Panc1 (cell line): ENCODE measurements at regions not wholly inside any gene's neighbourhood (a gene's known extent, or its start where the extent isn't known, plus 50 kb on each side); places are given as distances from the start of the nearest gene placed in this dataset.

ENCODE experiments used
- ATAC-seq: fragments of 200-7000 bp; cut with Tn5 transposase; 2 replicates; pipeline ENCODE4 v1.9.1; 2020; ENCODE audit warnings: mild to moderate bottlenecking, moderate library complexity
- BruUV-seq: library from RNA; stranded (reverse); fragments of 400-500 nt; replicated peaks from 2 replicates; lab custom pipeline; 2021; lab: Mats Ljungman, UMichigan
- CTCF ChIA-PET: fragments of 300-600 bp; sonication (Branson Sonifier 250); formaldehyde crosslinking; loops from one replicate; lab custom pipeline; 2022; ENCODE audit warnings: antibody characterized with exemption; lab: Charles Lee
- POLR2A ChIA-PET: fragments of 300-600 bp; sonication (Branson Sonifier 250); formaldehyde crosslinking; loops from one replicate; lab custom pipeline; 2022; ENCODE audit warnings: antibody characterized with exemption; lab: Charles Lee
- DNase-seq: peaks from one replicate; pipeline ENCODE4 v3.0.0-alpha.2; 2010; ENCODE audit warnings: low read depth, low spot score
- H3K27ac ChIP-seq: 2 replicates; pipeline ENCODE4 v1.5.1; 2011; ENCODE audit warnings: mild to moderate bottlenecking, low read length, inconsistent platforms
- H3K27me3 ChIP-seq: fragments of 200-500 bp; sonication (Bioruptor generic); 2 replicates; pipeline ENCODE4 v1.6.0; 2014; ENCODE audit warnings: low read length, inconsistent platforms; ENCODE audit not compliant: control insufficient read depth, insufficient read depth
- H3K36me3 ChIP-seq: fragments of 200-500 bp; sonication (Bioruptor generic); 2 replicates; pipeline ENCODE4 v1.5.1; 2014; ENCODE audit warnings: inconsistent platforms, mild to moderate bottlenecking, low read length, moderate library complexity; ENCODE audit not compliant: control insufficient read depth, insufficient read depth
- H3K4me1 ChIP-seq: 2 replicates; pipeline ENCODE4 v1.5.1; 2011; ENCODE audit warnings: inconsistent platforms, mild to moderate bottlenecking, low read length, moderate library complexity; ENCODE audit not compliant: control insufficient read depth, insufficient read depth
- H3K4me3 ChIP-seq, 2 experiments: 2 replicates each; pipeline ENCODE4 v1.5.1; 2011 to 2012; ENCODE audit warnings: low read depth in 2 of 2, low read length in 2 of 2, mild to moderate bottlenecking in 2 of 2, inconsistent platforms in 1 of 2, moderate library complexity in 1 of 2
- H3K9me3 ChIP-seq: fragments of 200-500 bp; sonication (Bioruptor generic); 2 replicates; pipeline ENCODE4 v1.5.1; 2014; ENCODE audit warnings: low read depth, mild to moderate bottlenecking, inconsistent platforms, low read length, moderate library complexity; ENCODE audit not compliant: control insufficient read depth, insufficient read depth
- CTCF ChIP-seq: fragments of 450-650 bp; IDR thresholded peaks from 2 replicates; pipeline ENCODE4 v1.5.1; 2017; ENCODE audit warnings: mild to moderate bottlenecking
- POLR2AphosphoS5 ChIP-seq: IDR thresholded peaks from 2 replicates; pipeline ENCODE4 v1.6.1; 2012; ENCODE audit warnings: mild to moderate bottlenecking, low read depth, low read length, moderate library complexity
- SIN3A ChIP-seq: IDR thresholded peaks from 2 replicates; pipeline ENCODE4 v1.6.1; 2012; ENCODE audit warnings: low read depth, mild to moderate bottlenecking, low read length, moderate library complexity, borderline replicate concordance; ENCODE audit not compliant: insufficient read depth
- TCF7L2 ChIP-seq: IDR thresholded peaks from 2 replicates; pipeline ENCODE4 v1.6.1; 2011; ENCODE audit warnings: mild to moderate bottlenecking, low read depth, low read length, inconsistent platforms
- in situ Hi-C: cut with HindIII; loops from 2 replicates; pipeline ENCODE4 v1.10.0; 2016; ENCODE audit warnings: low sequenced_read_pairs, low pct_unique_long_range_greater_than_20kb
- intact Hi-C: fragments of 100-400 bp; cut with micrococcal nuclease; formaldehyde crosslinking; loops from one replicate; pipeline ENCODE4 v1.10.0; 2022; ENCODE audit not compliant: unreplicated experiment
- TF ChIP-seq, protein P1 (sequence below), 2 experiments: IDR thresholded peaks; 2 replicates each; pipeline ENCODE4 v1.6.1; 2011 to 2012; ENCODE audit warnings: low read depth in 2 of 2, control low read depth in 1 of 2, low read length in 1 of 2, mild to moderate bottlenecking in 1 of 2, moderate library complexity in 1 of 2; ENCODE audit not compliant: insufficient read depth in 1 of 2

- Histone ChIP-seq H3K27me3 (no peaks in the 10 kb centered on the region), H3K4me1 (no peaks in the 10 kb centered on the region), H3K36me3 (no peaks in the 10 kb centered on the region), H3K9me3 (0 out of 2 replicates have a peak, but pooled peaks cover 3% of the 10 kb centered on the region), H3K27ac (no peak overlapping the region), H3K4me3 (no peak overlapping the region)
- in situ Hi-C loops, result no loop called here
- CTCF ChIA-PET, result no interaction called here
- TF ChIP-seq POLR2AphosphoS5, result no peak
- no peak for TF ChIP-seq TCF7L2
- TF ChIP-seq, protein P1, sequence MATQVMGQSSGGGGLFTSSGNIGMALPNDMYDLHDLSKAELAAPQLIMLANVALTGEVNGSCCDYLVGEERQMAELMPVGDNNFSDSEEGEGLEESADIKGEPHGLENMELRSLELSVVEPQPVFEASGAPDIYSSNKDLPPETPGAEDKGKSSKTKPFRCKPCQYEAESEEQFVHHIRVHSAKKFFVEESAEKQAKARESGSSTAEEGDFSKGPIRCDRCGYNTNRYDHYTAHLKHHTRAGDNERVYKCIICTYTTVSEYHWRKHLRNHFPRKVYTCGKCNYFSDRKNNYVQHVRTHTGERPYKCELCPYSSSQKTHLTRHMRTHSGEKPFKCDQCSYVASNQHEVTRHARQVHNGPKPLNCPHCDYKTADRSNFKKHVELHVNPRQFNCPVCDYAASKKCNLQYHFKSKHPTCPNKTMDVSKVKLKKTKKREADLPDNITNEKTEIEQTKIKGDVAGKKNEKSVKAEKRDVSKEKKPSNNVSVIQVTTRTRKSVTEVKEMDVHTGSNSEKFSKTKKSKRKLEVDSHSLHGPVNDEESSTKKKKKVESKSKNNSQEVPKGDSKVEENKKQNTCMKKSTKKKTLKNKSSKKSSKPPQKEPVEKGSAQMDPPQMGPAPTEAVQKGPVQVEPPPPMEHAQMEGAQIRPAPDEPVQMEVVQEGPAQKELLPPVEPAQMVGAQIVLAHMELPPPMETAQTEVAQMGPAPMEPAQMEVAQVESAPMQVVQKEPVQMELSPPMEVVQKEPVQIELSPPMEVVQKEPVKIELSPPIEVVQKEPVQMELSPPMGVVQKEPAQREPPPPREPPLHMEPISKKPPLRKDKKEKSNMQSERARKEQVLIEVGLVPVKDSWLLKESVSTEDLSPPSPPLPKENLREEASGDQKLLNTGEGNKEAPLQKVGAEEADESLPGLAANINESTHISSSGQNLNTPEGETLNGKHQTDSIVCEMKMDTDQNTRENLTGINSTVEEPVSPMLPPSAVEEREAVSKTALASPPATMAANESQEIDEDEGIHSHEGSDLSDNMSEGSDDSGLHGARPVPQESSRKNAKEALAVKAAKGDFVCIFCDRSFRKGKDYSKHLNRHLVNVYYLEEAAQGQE (IDR thresholded peaks at IDR 0.05; ENCODE audit: insufficient read depth in 1 of 2, low read depth in 2 of 2, low read length in 1 of 2), result no peak
- DNase-seq (no peak), ATAC-seq (no peak)
- POLR2A ChIA-PET, result no interaction called here
- intact Hi-C loops, result no loop called here
- BruUV-seq, result no TSS peak
Observed at GRCh38 chr3:163939926-163940325, 1138.4 kb downstream of the SI start.

DNA sequence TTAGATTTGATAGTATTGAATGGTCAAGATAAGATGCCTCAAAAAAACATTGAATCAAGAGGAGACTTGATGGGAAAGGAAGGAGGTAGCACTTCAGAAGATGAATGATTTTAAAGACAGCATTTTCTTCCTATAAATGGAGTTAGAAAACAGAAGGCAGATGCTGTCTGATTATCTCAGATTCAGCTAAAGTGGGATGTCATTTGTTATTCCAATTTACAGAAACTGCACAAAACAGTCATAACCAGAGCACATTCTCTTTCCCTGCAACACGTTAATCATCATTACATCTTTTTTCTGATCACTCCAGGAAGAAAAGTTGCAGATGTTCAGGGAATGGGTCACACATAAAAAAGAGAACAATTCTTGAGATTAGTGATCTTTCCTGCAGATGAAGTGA lies 1141.8 kb downstream of the SI start:
- TF ChIP-seq SIN3A (no peak), POLR2AphosphoS5 (no peak), TCF7L2 (no peak), CTCF (no peak)
- TF ChIP-seq, protein P1 (IDR thresholded peaks at IDR 0.05; ENCODE audit: insufficient read depth in 1 of 2, low read depth in 2 of 2, low read length in 1 of 2), result no peak
- Histone ChIP-seq H3K9me3 (no peaks in the 10 kb centered on the region; the same call in 1 of the 2 replicates), H3K4me3 (no peak overlapping the region), H3K27ac (no peak overlapping the region), H3K36me3 (no peaks in the 10 kb centered on the region), H3K27me3 (no peaks in the 10 kb centered on the region), H3K4me1 (no peaks in the 10 kb centered on the region)
- ChIA-PET CTCF (no interaction called here), POLR2A (no interaction called here)
- DNase-seq (no peak), ATAC-seq (no peak)
- in situ Hi-C loops (no loop called here), intact Hi-C loops (no loop called here)
- no TSS peak for BruUV-seq
